GM12873 (cell line): ENCODE measurements at regions not wholly inside any gene's neighbourhood (a gene's known extent, or its start where the extent isn't known, plus 50 kb on each side); places are given as distances from the start of the nearest gene placed in this dataset.

Experiments used
- CTCF ChIP-seq: IDR thresholded peaks from 2 replicates; pipeline ENCODE4 v1.5.1; 2012; ENCODE audit warnings: low read depth, mild to moderate bottlenecking, moderate library complexity, low read length, control low read depth; ENCODE audit not compliant: insufficient read depth; ENCODE audit errors: missing control alignments

DNA sequence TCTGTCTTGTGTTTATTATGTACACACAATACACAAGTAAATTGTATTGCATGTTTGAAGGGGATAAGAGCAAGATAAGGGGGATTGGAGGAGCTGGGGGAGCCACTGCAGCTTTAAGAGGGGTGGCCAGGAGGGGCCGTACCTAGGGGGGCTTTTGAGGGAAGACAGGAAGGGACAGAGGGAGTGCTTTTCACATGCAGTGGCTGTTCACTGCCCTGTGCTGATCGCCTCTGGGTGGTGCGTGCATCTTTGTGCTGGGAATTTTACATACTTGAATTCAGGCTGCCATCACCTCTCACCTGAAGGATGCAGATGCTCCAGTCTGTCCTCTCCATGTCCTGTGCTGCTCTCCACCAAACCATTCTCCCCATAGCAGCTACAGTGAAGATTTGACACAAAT lies 179.5 kb downstream of the PTPRU start:
- no peak for TF ChIP-seq CTCF

GRCh38 chr1:29415156-29415830 lies 179.0 kb downstream of the PTPRU start:
- TF ChIP-seq CTCF = peak; percentile 27

- TF ChIP-seq CTCF = no peak
These were observed 177.8 kb downstream of the PTPRU start for GRCh38 chr1:29414086-29414485.

DNA sequence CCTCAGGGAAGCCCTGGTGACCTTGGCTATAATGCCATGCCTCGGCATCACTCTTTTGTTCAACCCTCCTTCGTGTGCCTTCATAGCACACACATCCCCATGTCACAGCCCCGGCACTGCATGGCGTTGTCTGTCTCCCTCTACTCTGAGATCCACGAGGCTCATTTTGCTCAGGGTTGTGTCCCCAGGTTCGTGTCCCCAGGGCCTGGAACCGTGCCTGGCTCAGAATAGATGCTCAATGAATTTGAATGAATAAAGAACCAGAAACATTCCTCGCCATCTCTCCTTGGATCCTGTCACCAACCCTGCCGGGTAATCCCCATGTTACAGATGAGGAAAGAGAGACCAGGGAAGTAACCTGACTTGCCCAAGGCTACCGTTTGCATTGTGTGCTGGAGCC lies 177.3 kb downstream of the PTPRU start:
- no peak for TF ChIP-seq CTCF

GRCh38 chr1:29412591-29412990 lies 176.3 kb downstream of the PTPRU start:
- TF ChIP-seq CTCF = no peak

GRCh38 chr1:29410476-29410875 lies 174.2 kb downstream of the PTPRU start:
- no peak for TF ChIP-seq CTCF

DNA sequence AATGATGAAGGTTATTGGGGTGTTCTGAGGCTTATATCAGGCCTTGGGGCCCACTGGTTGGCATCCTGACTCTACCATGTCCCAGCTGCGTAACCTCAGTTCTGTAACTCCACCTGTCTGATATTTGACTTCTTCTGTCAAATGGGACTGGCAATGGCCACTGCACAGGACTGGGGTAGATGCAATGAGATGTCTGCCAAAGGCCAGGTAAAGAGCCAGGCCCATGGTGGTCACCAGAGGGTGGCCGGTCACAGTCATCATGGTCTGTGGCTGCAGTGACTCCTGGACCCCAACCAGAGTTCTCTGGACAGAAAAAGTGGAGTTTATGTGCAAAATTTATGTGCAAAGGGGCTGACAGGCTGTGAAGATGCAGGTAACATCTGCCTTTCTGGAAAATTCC lies 173.3 kb downstream of the PTPRU start:
- TF ChIP-seq CTCF = no peak
